Osteoblast (primary cell): ENCODE measurements at regions not wholly inside any gene's neighbourhood (a gene's known extent, or its start where the extent isn't known, plus 50 kb on each side); places are given as distances from the start of the nearest gene placed in this dataset.

Source experiments
- DNase-seq: peaks from one replicate; pipeline ENCODE4 v3.0.0; 2011; ENCODE audit warnings: low spot score, mixed read lengths; ENCODE audit not compliant: insufficient read length; ENCODE audit errors: missing footprints
- H2AFZ ChIP-seq: 2 replicates; pipeline ENCODE4 v1.6.0; 2011; ENCODE audit warnings: mild to moderate bottlenecking, low read length
- H3K27ac ChIP-seq: 2 replicates; pipeline ENCODE4 v1.5.1; 2011; ENCODE audit warnings: mild to moderate bottlenecking, low read depth, low read length, moderate library complexity
- H3K27me3 ChIP-seq: 2 replicates; pipeline ENCODE4 v1.6.0; 2012; ENCODE audit warnings: mild to moderate bottlenecking, control low read depth, inconsistent platforms, low read length, moderate library complexity; ENCODE audit not compliant: insufficient read depth
- H3K36me3 ChIP-seq: 2 replicates; pipeline ENCODE4 v1.5.1; 2011; ENCODE audit warnings: mild to moderate bottlenecking, low read length, control low read depth, moderate library complexity; ENCODE audit not compliant: insufficient read depth
- H3K4me1 ChIP-seq: 2 replicates; pipeline ENCODE4 v1.5.1; 2011; ENCODE audit warnings: mild to moderate bottlenecking, low read length, control low read depth, moderate library complexity; ENCODE audit not compliant: insufficient read depth
- H3K4me2 ChIP-seq: 2 replicates; pipeline ENCODE4 v1.6.0; 2011; ENCODE audit warnings: mild to moderate bottlenecking, low read length; ENCODE audit not compliant: insufficient read depth
- H3K4me3 ChIP-seq: fragments of 200-600 bp; sonication (generic); 3 replicates; pipeline ENCODE4 v1.5.1; 2012; ENCODE audit warnings: mild to moderate bottlenecking, low read length, inconsistent platforms; ENCODE audit not compliant: insufficient read depth
- H3K79me2 ChIP-seq: 2 replicates; pipeline ENCODE4 v1.6.0; 2012; ENCODE audit warnings: mild to moderate bottlenecking, low read length, control low read depth, inconsistent platforms; ENCODE audit not compliant: insufficient read depth
- H3K9me3 ChIP-seq: 2 replicates; pipeline ENCODE4 v1.5.1; 2011; ENCODE audit warnings: low read depth, low read length, control low read depth
- H4K20me1 ChIP-seq: 2 replicates; pipeline ENCODE4 v1.6.0; 2012; ENCODE audit warnings: mild to moderate bottlenecking, low read length, control low read depth; ENCODE audit not compliant: insufficient read depth
- TF ChIP-seq, protein P1 (sequence below): IDR thresholded peaks from 2 replicates; pipeline ENCODE4 v1.5.1; 2011; ENCODE audit warnings: mild to moderate bottlenecking, low read depth, low read length, moderate library complexity; ENCODE audit errors: extremely low read depth

- H3K9me3 ChIP-seq, result no peaks in the 10 kb centered on the region
- no peak overlapping the region for H3K4me2 ChIP-seq
- no peaks in the 10 kb centered on the region for H4K20me1 ChIP-seq
- DNase-seq, result no peak
- no peaks in the 10 kb centered on the region for H3K79me2 ChIP-seq
- no peaks in the 10 kb centered on the region for H3K27me3 ChIP-seq
- H3K27ac ChIP-seq, result no peak overlapping the region
- no peaks in the 10 kb centered on the region for H3K4me1 ChIP-seq
- H2AFZ ChIP-seq, result no peak overlapping the region
- no peak overlapping the region for H3K4me3 ChIP-seq
- no peaks in the 10 kb centered on the region for H3K36me3 ChIP-seq
- TF ChIP-seq, protein P1, sequence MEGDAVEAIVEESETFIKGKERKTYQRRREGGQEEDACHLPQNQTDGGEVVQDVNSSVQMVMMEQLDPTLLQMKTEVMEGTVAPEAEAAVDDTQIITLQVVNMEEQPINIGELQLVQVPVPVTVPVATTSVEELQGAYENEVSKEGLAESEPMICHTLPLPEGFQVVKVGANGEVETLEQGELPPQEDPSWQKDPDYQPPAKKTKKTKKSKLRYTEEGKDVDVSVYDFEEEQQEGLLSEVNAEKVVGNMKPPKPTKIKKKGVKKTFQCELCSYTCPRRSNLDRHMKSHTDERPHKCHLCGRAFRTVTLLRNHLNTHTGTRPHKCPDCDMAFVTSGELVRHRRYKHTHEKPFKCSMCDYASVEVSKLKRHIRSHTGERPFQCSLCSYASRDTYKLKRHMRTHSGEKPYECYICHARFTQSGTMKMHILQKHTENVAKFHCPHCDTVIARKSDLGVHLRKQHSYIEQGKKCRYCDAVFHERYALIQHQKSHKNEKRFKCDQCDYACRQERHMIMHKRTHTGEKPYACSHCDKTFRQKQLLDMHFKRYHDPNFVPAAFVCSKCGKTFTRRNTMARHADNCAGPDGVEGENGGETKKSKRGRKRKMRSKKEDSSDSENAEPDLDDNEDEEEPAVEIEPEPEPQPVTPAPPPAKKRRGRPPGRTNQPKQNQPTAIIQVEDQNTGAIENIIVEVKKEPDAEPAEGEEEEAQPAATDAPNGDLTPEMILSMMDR, result no peak
Observed at GRCh38 chr14:40347675-40348074, 915.4 kb upstream of the FBXO33 start.

- H2AFZ ChIP-seq, result no peak overlapping the region
- no peak overlapping the region for H3K4me2 ChIP-seq
- no peaks in the 10 kb centered on the region for H3K36me3 ChIP-seq
- no peaks in the 10 kb centered on the region for H3K9me3 ChIP-seq
- TF ChIP-seq, protein P1, result no peak
- H3K27ac ChIP-seq, result no peak overlapping the region
- no peaks in the 10 kb centered on the region for H4K20me1 ChIP-seq
- DNase-seq, result peak; percentile 14
- H3K79me2 ChIP-seq, result no peaks in the 10 kb centered on the region
- H3K4me3 ChIP-seq, result no peak overlapping the region
- H3K27me3 ChIP-seq, result no peaks in the 10 kb centered on the region
- no peaks in the 10 kb centered on the region for H3K4me1 ChIP-seq
Observed at GRCh38 chr14:40346275-40346674, 914.0 kb upstream of the FBXO33 start.

GRCh38 chr14:40345334-40345733 lies 913.1 kb upstream of the FBXO33 start:
- no peak overlapping the region for H2AFZ ChIP-seq
- no peaks in the 10 kb centered on the region for H3K79me2 ChIP-seq
- H3K27ac ChIP-seq, result no peak overlapping the region
- H3K4me2 ChIP-seq, result no peak overlapping the region
- H3K27me3 ChIP-seq, result no peaks in the 10 kb centered on the region
- H4K20me1 ChIP-seq, result no peaks in the 10 kb centered on the region
- TF ChIP-seq, protein P1, result no peak
- H3K36me3 ChIP-seq, result no peaks in the 10 kb centered on the region
- H3K4me3 ChIP-seq, result no peak overlapping the region
- no peak for DNase-seq
- no peaks in the 10 kb centered on the region for H3K9me3 ChIP-seq
- no peaks in the 10 kb centered on the region for H3K4me1 ChIP-seq

DNA sequence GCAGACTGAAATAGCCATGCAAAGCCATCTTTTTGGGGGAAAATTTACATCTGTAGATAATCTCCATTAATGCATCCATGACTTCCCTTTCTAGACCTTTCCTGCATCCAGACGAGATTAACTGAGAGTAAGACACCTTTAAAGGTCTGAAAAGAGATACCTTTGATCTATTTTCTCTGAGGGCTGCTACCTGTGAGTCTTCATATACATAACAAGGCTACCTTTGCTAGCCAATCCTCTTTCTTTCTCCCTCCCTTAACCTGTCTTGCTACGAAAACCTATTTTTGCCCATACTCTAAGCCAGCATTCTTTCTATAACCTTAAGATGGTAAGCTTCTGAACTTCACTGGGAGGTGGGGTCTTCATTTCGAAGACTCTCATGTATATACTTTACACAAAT lies 908.5 kb upstream of the FBXO33 start:
- Histone ChIP-seq H2AFZ (no peak overlapping the region), H3K27ac (no peak overlapping the region), H3K27me3 (no peaks in the 10 kb centered on the region), H3K4me3 (no peak overlapping the region), H4K20me1 (no peaks in the 10 kb centered on the region), H3K4me1 (no peaks in the 10 kb centered on the region), H3K36me3 (no peaks in the 10 kb centered on the region), H3K79me2 (no peaks in the 10 kb centered on the region), H3K9me3 (no peaks in the 10 kb centered on the region), H3K4me2 (no peak overlapping the region)
- TF ChIP-seq, protein P1, result no peak
- no peak for DNase-seq
